Vagina (tissue), 2 donors: ENCODE measurements at regions not wholly inside any gene's neighbourhood (a gene's known extent, or its start where the extent isn't known, plus 50 kb on each side); places are given as distances from the start of the nearest gene placed in this dataset.

Experiments used
- CTCF ChIP-seq, 3 experiments: fragments of 450-650 bp in 2 of 3; fragments of 200-600 bp in 1 of 3; sonication (generic) in 1 of 3; IDR thresholded peaks; one replicate each; pipeline ENCODE4 v1.5.1; 2017 to 2019; ENCODE audit warnings: antibody characterized with exemption in 3 of 3, mild to moderate bottlenecking in 2 of 3, moderate library complexity in 2 of 3
- POLR2AphosphoS5 ChIP-seq, 2 donors: sonication (generic); formaldehyde crosslinking; IDR thresholded peaks; one replicate each; pipeline ENCODE4 v1.9.0; 2017; ENCODE audit warnings: antibody characterized with exemption in 2 of 2, mild to moderate bottlenecking in 2 of 2, low read depth in 1 of 2; ENCODE audit not compliant: insufficient read depth in 1 of 2

- no peak for TF ChIP-seq CTCF (IDR thresholded peaks at IDR 0.05)
- TF ChIP-seq POLR2AphosphoS5 (IDR thresholded peaks at IDR 0.05; ENCODE audit: insufficient read depth in 1 of 2, low read depth in 1 of 2) = no peak
These were observed 509.7 kb upstream of the CLINT1 start for GRCh38 chr5:158368686-158369085.
